SK-N-SH treated with all-trans-retinoic acid at 6 μM for 48 hours (cell line): ENCODE measurements at regions not wholly inside any gene's neighbourhood (a gene's known extent, or its start where the extent isn't known, plus 50 kb on each side); places are given as distances from the start of the nearest gene placed in this dataset.

Experiments
- ARNTL ChIP-seq: fragments of 450-650 bp; formaldehyde crosslinking; IDR thresholded peaks from 2 replicates; pipeline ENCODE4 v1.5.0; 2020; ENCODE audit warnings: low read depth, mild to moderate bottlenecking, moderate library complexity, borderline replicate concordance
- BACH2 ChIP-seq: fragments of 250-450 bp; sonication (Bioruptor Pico); IDR thresholded peaks from 2 replicates; pipeline ENCODE4 v1.9.0; 2021; ENCODE audit warnings: mild to moderate bottlenecking, borderline replicate concordance
- CSDC2 ChIP-seq: fragments of 250-450 bp; sonication (Bioruptor Pico); IDR thresholded peaks from 2 replicates; pipeline ENCODE4 v1.5.0; 2020; ENCODE audit warnings: mild to moderate bottlenecking, moderate library complexity
- ESRRG ChIP-seq: fragments of 250-450 bp; sonication (Bioruptor Pico); IDR thresholded peaks from 2 replicates; pipeline ENCODE4 v1.6.1; 2021; ENCODE audit warnings: mild to moderate bottlenecking
- ISL1 ChIP-seq: fragments of 250-450 bp; sonication (Bioruptor Pico); IDR thresholded peaks from 2 replicates; pipeline ENCODE4 v2.1.2; 2022; ENCODE audit warnings: mild to moderate bottlenecking, moderate library complexity
- OSR1 ChIP-seq: fragments of 250-450 bp; sonication (Bioruptor Pico); IDR thresholded peaks from 2 replicates; pipeline ENCODE4 v1.8.0; 2022; ENCODE audit warnings: moderate library complexity, mild to moderate bottlenecking, inconsistent platforms
- PATZ1 ChIP-seq: fragments of 250-450 bp; sonication (Bioruptor Pico); IDR thresholded peaks from 2 replicates; pipeline ENCODE4 v1.8.0; 2020; ENCODE audit warnings: mild to moderate bottlenecking, moderate library complexity, borderline replicate concordance
- TOX ChIP-seq: fragments of 250-450 bp; sonication (Bioruptor Pico); IDR thresholded peaks from 2 replicates; pipeline ENCODE4 v1.8.0; 2021; ENCODE audit warnings: mild to moderate bottlenecking, moderate library complexity, borderline replicate concordance
- TSHZ2 ChIP-seq: fragments of 250-450 bp; sonication (Bioruptor Pico); IDR thresholded peaks from 2 replicates; pipeline ENCODE4 v1.5.0; 2020; ENCODE audit warnings: mild to moderate bottlenecking, moderate library complexity
- ZFP3 ChIP-seq: fragments of 250-450 bp; sonication (Bioruptor Pico); IDR thresholded peaks from 2 replicates; pipeline ENCODE4 v1.5.0; 2020; ENCODE audit warnings: mild to moderate bottlenecking, moderate library complexity
- ZFP30 ChIP-seq: fragments of 450-650 bp; formaldehyde crosslinking; IDR thresholded peaks from 2 replicates; pipeline ENCODE4 v1.5.0; 2022; ENCODE audit warnings: mild to moderate bottlenecking, moderate library complexity
- ZNF565 ChIP-seq: fragments of 450-650 bp; formaldehyde crosslinking; conservative IDR thresholded peaks from 2 replicates; pipeline ENCODE4 v1.5.0; 2020; ENCODE audit warnings: low read depth, mild to moderate bottlenecking, moderate library complexity
- ZNF8 ChIP-seq: fragments of 450-650 bp; formaldehyde crosslinking; IDR thresholded peaks from 2 replicates; pipeline ENCODE4 v1.5.0; 2020; ENCODE audit warnings: mild to moderate bottlenecking, moderate library complexity
- TF ChIP-seq, protein P1 (sequence below): fragments of 250-450 bp; sonication (Bioruptor Pico); IDR thresholded peaks from 2 replicates; pipeline ENCODE4 v1.5.1; 2020; ENCODE audit warnings: low read depth, mild to moderate bottlenecking, moderate library complexity

DNA sequence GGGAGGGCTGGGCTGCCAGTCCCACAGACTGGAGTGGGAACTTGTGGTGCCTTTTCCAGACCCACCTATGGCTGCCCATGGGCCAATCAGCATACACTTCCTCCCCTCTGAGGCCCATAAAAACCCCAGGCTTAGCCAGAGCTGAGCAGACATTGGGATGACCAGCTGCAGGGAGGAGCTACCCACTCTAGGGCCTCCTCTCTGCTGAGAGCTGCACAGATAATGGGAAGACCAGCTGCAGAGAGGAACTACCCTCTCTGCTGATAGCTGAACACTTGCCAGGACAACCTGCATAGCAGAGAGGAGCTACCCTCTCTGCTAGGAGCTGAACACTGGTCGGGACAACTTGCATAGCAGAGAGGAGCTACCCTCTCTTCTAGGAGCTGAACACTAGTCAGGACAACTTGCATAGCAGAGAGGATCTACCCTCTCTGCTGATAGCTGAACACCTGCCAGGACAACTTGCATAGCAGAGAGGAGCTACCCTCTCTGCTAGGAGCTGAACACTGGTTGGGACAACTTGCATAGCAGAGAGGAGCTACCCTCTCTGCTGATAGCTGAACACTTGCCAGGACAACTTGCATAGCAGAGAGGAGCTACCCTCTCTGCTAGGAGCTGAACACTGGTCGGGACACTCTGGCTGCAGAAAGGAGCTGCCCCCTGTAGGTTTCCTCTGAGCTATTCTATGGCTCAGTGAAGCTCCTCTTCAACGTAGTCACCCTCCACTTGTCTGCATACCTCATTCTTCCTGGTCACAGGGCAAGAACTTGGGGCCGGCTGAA lies 88.3 kb upstream of the CACUL1 start:
- TF ChIP-seq ZNF565 (CRISPR knock-in tag) (no peak), TSHZ2 (no peak), TOX (CRISPR knock-in tag) (no peak), ZFP3 (CRISPR knock-in tag) (no peak), OSR1 (CRISPR knock-in tag) (no peak), BACH2 (no peak), ISL1 (CRISPR knock-in tag) (no peak), PATZ1 (CRISPR knock-in tag) (no peak), ARNTL (CRISPR knock-in tag) (no peak), ESRRG (no peak), CSDC2 (no peak), ZNF8 (CRISPR knock-in tag) (no peak), ZFP30 (CRISPR knock-in tag) (no peak)
- TF ChIP-seq, protein P1, sequence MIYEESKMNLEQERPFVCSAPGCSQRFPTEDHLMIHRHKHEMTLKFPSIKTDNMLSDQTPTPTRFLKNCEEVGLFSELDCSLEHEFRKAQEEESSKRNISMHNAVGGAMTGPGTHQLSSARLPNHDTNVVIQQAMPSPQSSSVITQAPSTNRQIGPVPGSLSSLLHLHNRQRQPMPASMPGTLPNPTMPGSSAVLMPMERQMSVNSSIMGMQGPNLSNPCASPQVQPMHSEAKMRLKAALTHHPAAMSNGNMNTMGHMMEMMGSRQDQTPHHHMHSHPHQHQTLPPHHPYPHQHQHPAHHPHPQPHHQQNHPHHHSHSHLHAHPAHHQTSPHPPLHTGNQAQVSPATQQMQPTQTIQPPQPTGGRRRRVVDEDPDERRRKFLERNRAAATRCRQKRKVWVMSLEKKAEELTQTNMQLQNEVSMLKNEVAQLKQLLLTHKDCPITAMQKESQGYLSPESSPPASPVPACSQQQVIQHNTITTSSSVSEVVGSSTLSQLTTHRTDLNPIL (CRISPR knock-in tag): no peak
